Liver (tissue), 8 donors: ENCODE measurements at regions not wholly inside any gene's neighbourhood (a gene's known extent, or its start where the extent isn't known, plus 50 kb on each side); places are given as distances from the start of the nearest gene placed in this dataset.

ENCODE experiments used
- DNase-seq: peaks from one replicate; pipeline ENCODE4 v3.0.0-alpha.2; 2017; ENCODE audit warnings: low spot score
- H3K27ac ChIP-seq, 2 donors: one replicate each; pipeline ENCODE4 v1.7.0; 2013; ENCODE audit warnings: inconsistent platforms in 2 of 2, low read length in 2 of 2, control low read depth in 1 of 2, low read depth in 1 of 2, mild to moderate bottlenecking in 1 of 2
- H3K27me3 ChIP-seq, 4 donors: one replicate each; pipeline versions ENCODE4 v1.6.1 to v1.7.0; 2013; ENCODE audit warnings: low read length in 3 of 4, inconsistent platforms in 1 of 4, mild to moderate bottlenecking in 1 of 4, moderate library complexity in 1 of 4; ENCODE audit not compliant: control insufficient read depth in 4 of 4, insufficient read depth in 4 of 4
- H3K36me3 ChIP-seq, 4 donors: one replicate each; pipeline versions ENCODE4 v1.6.1 to v1.7.0; 2013; ENCODE audit warnings: low read length in 3 of 4, mild to moderate bottlenecking in 3 of 4, low read depth in 1 of 4, moderate library complexity in 1 of 4; ENCODE audit not compliant: control insufficient read depth in 4 of 4, insufficient read depth in 3 of 4
- H3K4me1 ChIP-seq, 4 donors: one replicate each; pipeline versions ENCODE4 v1.6.1 to v1.7.0; 2013; ENCODE audit warnings: low read length in 3 of 4, mild to moderate bottlenecking in 3 of 4, moderate library complexity in 1 of 4; ENCODE audit not compliant: control insufficient read depth in 4 of 4, insufficient read depth in 4 of 4
- H3K4me3 ChIP-seq, 3 donors: one replicate each; pipeline versions ENCODE4 v1.6.1 to v1.7.0; 2013; ENCODE audit warnings: low read length in 3 of 3, control low read depth in 1 of 3, low read depth in 1 of 3, mild to moderate bottlenecking in 1 of 3
- H3K9ac ChIP-seq, 2 donors: one replicate each; pipeline ENCODE4 v1.7.0; 2013; ENCODE audit warnings: low read length in 2 of 2, mild to moderate bottlenecking in 2 of 2, moderate library complexity in 2 of 2, control low read depth in 1 of 2, low read depth in 1 of 2
- H3K9me3 ChIP-seq, 4 donors: one replicate each; pipeline versions ENCODE4 v1.6.1 to v1.7.0; 2013; ENCODE audit warnings: low read length in 3 of 4; ENCODE audit not compliant: control insufficient read depth in 4 of 4
- EGR1 ChIP-seq, 2 donors: IDR thresholded peaks; 2 replicates each; pipeline ENCODE4 v1.6.1; 2016 to 2018; ENCODE audit warnings: antibody characterized with exemption in 2 of 2, low read depth in 2 of 2
- FOXA1 ChIP-seq: IDR thresholded peaks from 2 replicates; pipeline ENCODE4 v1.6.1; 2016; ENCODE audit warnings: antibody characterized with exemption
- FOXA2 ChIP-seq: IDR thresholded peaks from 2 replicates; pipeline ENCODE4 v1.6.1; 2016; ENCODE audit warnings: antibody characterized with exemption
- HNF4A ChIP-seq, 2 donors: conservative IDR thresholded peaks; 2 replicates each; pipeline ENCODE4 v1.6.1; 2016; ENCODE audit warnings: antibody characterized with exemption in 2 of 2, mild to moderate bottlenecking in 2 of 2
- HNF4G ChIP-seq: IDR thresholded peaks from 2 replicates; pipeline ENCODE4 v1.6.1; 2016; ENCODE audit warnings: antibody characterized with exemption
- NR2F2 ChIP-seq: IDR thresholded peaks from 2 replicates; pipeline ENCODE4 v1.6.1; 2016; ENCODE audit warnings: antibody characterized with exemption
- RAD21 ChIP-seq, 2 donors: IDR thresholded peaks; 2 replicates each; pipeline ENCODE4 v1.6.1; 2016; ENCODE audit warnings: antibody characterized with exemption in 2 of 2, mild to moderate bottlenecking in 2 of 2
- RXRA ChIP-seq, 2 donors: IDR thresholded peaks; 2 replicates each; pipeline ENCODE4 v1.6.1; 2017 to 2018; ENCODE audit warnings: antibody characterized with exemption in 2 of 2, mild to moderate bottlenecking in 1 of 2
- TAF1 ChIP-seq: conservative IDR thresholded peaks from 2 replicates; pipeline ENCODE4 v1.6.1; 2016; ENCODE audit warnings: antibody characterized with exemption, mild to moderate bottlenecking
- WGBS: extraction: QIAGEN DNeasy Blood & Tissue Kit; methylation state at CpG from one replicate; pipeline ENCODE4 v1.1.7; 2013; 5-methylcytosine and 5-hydroxymethylcytosine counted together
- TF ChIP-seq, protein P1 (sequence below): fragments of 150-350 bp; IDR thresholded peaks from 2 replicates; pipeline ENCODE4 v1.5.1; 2017; ENCODE audit warnings: improper control_type of control experiment, low read depth, low read length; ENCODE audit not compliant: missing input control
- TF ChIP-seq, protein P2 (sequence below): IDR thresholded peaks from 2 replicates; pipeline ENCODE4 v1.6.1; 2016; ENCODE audit warnings: antibody characterized with exemption, mild to moderate bottlenecking
- TF ChIP-seq, protein P3 (sequence below): IDR thresholded peaks from 2 replicates; pipeline ENCODE4 v1.6.1; 2016; ENCODE audit warnings: antibody characterized with exemption
- TF ChIP-seq, protein P4 (sequence below): IDR thresholded peaks from 2 replicates; pipeline ENCODE4 v1.6.1; 2016; ENCODE audit warnings: antibody characterized with exemption
- donor health status: healthy.
- donor health status: healthy.
- donor health status: healthy.
- donor health status: healthy.
- donor health status: healthy.

DNA sequence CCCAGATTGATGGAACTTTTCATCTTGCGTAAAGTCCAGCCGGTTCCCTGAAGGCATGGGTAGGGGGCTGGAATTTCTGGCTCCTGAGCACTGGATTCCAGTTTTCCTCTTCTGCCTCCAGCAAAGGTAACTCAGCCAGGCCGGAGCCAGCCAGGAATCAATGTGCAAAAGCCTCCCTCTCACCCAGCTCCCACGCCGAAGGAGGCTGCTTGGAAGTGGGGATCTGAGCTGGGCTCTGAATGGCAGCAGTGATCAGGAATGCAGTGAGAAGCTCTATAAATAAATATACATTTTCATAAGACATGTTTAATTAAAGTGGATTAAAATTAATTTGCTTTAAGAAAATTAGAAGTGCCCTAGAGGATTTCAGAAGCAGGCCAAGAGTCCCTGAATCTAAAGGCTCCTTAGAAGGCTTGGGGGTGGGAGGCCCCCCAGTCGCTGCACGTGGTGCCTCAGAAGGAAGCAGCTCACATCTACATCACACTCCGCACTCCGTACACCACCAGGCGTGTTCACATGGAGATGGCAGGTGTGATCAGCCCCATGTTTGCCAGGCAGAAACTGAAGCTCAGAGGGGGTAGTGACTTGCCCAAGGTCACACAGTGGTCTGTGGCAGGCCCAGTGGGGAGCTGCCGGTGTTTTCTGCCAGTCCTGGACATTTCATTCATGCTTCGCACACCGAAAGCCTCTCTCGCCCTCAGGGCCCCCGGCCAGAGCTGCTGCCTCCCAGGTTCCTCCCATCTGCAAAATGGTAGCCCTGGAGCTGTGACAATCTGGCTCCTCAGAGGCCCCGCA, 148.6 kb upstream of the LINGO1 start:
- 91% methylated on average over 16 of the region's 16 CpGs for WGBS
- peaks cover 0 to 3% (median under 1%) of the 10 kb centered on the region in 4 donors for H3K9me3 ChIP-seq
- H3K27ac ChIP-seq: no peak overlapping the region
- TF ChIP-seq FOXA2: no peak
- TF ChIP-seq HNF4G: no peak
- H3K27me3 ChIP-seq: no peaks in the 10 kb centered on the region
- H3K9ac ChIP-seq: no peak overlapping the region
- H3K36me3 ChIP-seq: no peaks in the 10 kb centered on the region
- no peak for DNase-seq
- H3K4me1 ChIP-seq: no peaks in the 10 kb centered on the region
- no peak overlapping the region for H3K4me3 ChIP-seq

DNA sequence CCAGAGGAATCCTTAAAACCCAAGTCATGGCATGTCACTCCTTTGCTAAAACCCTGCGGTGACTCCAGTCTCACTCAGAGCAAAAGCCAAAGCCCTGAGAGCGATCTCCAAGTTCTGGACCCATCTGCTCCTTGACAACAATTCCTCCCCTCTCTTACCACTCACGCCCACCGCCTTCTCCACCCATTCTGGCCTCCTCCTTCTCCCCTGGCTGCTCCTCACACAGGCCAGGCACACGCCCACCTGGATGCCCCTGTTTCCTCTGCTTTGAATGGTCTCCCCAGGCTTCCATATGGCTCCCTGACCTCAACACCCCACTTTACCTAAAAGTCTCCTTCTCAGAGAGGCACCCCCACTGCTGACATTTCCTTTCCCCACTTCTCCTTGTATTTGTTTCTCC, 146.1 kb upstream of the LINGO1 start:
- H3K4me1 ChIP-seq: no peaks in the 10 kb centered on the region
- no peak overlapping the region for H3K4me3 ChIP-seq
- no peak overlapping the region for H3K9ac ChIP-seq
- H3K27me3 ChIP-seq: no peaks in the 10 kb centered on the region
- no peaks in the 10 kb centered on the region for H3K36me3 ChIP-seq
- WGBS: 86% methylated on average over 5 of the region's 5 CpGs
- TF ChIP-seq RAD21 (IDR thresholded peaks at IDR 0.05): no peak
- TF ChIP-seq, protein P1, sequence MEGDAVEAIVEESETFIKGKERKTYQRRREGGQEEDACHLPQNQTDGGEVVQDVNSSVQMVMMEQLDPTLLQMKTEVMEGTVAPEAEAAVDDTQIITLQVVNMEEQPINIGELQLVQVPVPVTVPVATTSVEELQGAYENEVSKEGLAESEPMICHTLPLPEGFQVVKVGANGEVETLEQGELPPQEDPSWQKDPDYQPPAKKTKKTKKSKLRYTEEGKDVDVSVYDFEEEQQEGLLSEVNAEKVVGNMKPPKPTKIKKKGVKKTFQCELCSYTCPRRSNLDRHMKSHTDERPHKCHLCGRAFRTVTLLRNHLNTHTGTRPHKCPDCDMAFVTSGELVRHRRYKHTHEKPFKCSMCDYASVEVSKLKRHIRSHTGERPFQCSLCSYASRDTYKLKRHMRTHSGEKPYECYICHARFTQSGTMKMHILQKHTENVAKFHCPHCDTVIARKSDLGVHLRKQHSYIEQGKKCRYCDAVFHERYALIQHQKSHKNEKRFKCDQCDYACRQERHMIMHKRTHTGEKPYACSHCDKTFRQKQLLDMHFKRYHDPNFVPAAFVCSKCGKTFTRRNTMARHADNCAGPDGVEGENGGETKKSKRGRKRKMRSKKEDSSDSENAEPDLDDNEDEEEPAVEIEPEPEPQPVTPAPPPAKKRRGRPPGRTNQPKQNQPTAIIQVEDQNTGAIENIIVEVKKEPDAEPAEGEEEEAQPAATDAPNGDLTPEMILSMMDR: no peak
- TF ChIP-seq EGR1 (IDR thresholded peaks at IDR 0.05; ENCODE audit: low read depth in 2 of 2): no peak
- TF ChIP-seq RXRA (IDR thresholded peaks at IDR 0.05): no peak
- TF ChIP-seq, protein P2, sequence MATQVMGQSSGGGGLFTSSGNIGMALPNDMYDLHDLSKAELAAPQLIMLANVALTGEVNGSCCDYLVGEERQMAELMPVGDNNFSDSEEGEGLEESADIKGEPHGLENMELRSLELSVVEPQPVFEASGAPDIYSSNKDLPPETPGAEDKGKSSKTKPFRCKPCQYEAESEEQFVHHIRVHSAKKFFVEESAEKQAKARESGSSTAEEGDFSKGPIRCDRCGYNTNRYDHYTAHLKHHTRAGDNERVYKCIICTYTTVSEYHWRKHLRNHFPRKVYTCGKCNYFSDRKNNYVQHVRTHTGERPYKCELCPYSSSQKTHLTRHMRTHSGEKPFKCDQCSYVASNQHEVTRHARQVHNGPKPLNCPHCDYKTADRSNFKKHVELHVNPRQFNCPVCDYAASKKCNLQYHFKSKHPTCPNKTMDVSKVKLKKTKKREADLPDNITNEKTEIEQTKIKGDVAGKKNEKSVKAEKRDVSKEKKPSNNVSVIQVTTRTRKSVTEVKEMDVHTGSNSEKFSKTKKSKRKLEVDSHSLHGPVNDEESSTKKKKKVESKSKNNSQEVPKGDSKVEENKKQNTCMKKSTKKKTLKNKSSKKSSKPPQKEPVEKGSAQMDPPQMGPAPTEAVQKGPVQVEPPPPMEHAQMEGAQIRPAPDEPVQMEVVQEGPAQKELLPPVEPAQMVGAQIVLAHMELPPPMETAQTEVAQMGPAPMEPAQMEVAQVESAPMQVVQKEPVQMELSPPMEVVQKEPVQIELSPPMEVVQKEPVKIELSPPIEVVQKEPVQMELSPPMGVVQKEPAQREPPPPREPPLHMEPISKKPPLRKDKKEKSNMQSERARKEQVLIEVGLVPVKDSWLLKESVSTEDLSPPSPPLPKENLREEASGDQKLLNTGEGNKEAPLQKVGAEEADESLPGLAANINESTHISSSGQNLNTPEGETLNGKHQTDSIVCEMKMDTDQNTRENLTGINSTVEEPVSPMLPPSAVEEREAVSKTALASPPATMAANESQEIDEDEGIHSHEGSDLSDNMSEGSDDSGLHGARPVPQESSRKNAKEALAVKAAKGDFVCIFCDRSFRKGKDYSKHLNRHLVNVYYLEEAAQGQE: no peak
- no peak for TF ChIP-seq FOXA2
- TF ChIP-seq, protein P3, sequence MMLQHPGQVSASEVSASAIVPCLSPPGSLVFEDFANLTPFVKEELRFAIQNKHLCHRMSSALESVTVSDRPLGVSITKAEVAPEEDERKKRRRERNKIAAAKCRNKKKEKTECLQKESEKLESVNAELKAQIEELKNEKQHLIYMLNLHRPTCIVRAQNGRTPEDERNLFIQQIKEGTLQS: no peak
- TF ChIP-seq NR2F2: no peak
- TF ChIP-seq TAF1: no peak
- no peak for TF ChIP-seq HNF4A (conservative IDR thresholded peaks at IDR 0.05)
- TF ChIP-seq FOXA1: no peak
- TF ChIP-seq, protein P4, sequence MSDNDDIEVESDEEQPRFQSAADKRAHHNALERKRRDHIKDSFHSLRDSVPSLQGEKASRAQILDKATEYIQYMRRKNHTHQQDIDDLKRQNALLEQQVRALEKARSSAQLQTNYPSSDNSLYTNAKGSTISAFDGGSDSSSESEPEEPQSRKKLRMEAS: no peak
- DNase-seq: no peak
- peaks cover 0 to 3% (median under 1%) of the 10 kb centered on the region in 4 donors for H3K9me3 ChIP-seq
- no peak overlapping the region for H3K27ac ChIP-seq
